Renal pelvis (tissue), 1 donor: ENCODE measurements at regions not wholly inside any gene's neighbourhood (a gene's known extent, or its start where the extent isn't known, plus 50 kb on each side); places are given as distances from the start of the nearest gene placed in this dataset.
A peak's percentile ranks its signal among the peaks of the same experiment; 100 is the strongest.
"Not testable (repeated sequence)": the region's sequence is repeated elsewhere in the genome, so short reads cannot be mapped to it uniquely, and the experiment has no call there.

ENCODE experiments used
- DNase-seq: peaks from one replicate; pipeline ENCODE4 v3.0.0-alpha.2; 2013

GRCh38 chr4:71209161-71209560 lies 129.7 kb upstream of the SLC4A4 start:
- DNase-seq, result no peak

DNA sequence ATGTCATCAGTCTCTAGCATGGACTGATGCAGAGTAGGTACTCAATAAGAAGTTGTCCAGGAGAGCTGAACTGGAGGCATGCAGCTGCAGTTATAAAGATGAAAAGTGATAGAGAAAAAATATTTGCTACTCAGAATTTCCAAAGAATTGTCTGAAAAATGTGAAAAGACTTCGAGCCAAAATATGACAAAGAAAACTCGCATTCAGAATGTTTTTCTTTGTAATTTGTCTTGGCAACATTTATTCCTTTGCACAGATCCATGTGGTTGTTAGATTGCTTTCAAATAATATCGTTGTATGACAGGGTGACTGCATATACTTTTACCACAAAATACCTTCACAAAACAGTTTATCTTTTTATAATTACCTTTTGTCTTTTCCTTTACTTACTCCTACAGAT lies 128.0 kb upstream of the SLC4A4 start:
- DNase-seq, result no peak

DNA sequence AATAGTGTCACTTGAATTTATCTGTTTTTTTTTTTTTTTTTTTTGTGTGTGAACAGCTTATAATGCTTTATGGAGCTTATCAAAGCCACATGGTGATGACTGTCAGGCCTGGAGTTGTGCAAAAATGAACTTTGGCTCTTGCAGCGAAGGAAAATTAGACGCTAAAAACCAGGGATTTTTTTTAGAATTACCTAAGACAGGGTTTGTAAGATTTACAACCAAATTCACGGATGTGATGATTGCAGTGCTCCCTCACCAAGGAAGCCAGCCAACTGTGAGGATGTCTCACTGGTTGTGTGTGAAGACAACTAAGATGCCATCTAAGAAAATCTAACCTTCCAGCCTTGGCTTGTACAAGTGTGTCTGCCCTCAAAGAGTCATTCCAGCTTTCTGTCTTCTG lies 127.1 kb upstream of the SLC4A4 start:
- DNase-seq, result no peak

DNA sequence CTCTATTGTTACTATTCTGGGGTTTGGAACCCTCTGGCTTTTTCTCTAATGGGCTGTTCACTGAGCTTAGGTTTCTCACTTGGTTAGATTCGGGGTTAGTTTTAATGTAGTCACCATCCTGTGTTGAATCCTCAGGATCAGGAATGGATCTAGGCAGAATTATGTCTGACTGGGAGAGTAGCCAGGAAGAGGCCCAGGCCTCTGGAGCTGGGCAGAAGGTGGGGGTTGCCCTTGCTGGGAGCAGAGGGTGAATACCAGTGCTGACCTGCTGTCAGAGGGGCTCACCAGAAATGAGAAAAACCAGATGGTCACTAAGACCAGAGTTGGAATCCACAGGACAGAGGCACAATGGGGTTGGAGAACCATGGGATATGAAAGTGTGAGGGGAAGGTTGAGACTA lies 126.6 kb upstream of the SLC4A4 start:
- DNase-seq, result no peak

DNA sequence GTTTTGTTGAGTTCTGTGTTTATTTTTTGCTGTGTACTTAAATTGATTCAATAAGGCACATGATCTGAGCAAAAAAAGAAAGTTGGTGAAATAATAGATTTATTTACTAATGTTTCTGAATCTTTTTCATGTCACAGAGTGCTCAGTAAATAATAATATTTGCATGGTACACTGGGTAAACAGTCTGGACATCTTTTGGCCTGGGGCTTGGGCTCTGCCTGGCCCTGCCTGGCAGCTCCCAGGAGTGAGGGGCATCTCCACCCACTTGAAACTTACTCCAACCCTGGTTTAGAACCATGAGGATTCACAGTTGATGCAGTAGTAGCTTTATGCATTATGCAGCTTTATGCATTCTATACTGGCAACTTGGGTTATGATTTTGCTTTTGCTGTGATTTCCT lies 124.2 kb upstream of the SLC4A4 start:
- no peak for DNase-seq

DNA sequence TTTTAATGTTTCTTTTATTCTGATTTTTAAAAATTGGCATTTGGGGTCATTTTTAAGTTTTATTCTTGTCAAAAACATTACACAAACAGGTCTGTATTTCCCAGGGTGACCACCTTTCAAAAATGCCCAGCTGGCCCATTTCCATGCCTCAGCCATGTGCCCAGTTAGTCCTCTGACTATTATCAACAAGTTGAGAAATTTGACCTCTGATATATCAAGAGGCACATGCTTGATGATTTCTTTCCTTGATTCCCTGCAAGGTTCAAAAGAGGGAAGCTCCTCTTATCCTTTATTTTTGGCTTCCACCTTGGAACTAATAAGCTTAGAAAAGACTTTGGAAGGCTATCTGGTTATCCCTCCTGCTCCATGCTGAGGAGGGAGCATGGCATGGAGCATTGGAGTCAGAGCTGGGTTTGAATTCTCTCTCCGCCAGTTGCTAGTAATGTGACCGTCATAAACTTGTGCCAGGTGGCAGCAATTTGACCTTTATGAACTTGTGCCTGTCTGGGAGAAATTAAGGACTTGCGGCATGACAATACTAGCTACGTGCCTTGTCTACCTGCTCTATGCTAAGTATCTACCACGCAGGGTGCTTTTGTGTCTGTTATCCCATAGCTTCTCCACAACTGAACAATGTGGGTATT lies 122.4 kb upstream of the SLC4A4 start:
- DNase-seq, result no peak

GRCh38 chr4:71217688-71218087 lies 121.1 kb upstream of the SLC4A4 start:
- DNase-seq, result no peak

GRCh38 chr4:71220848-71221247 lies 118.0 kb upstream of the SLC4A4 start:
- not testable (repeated sequence) for DNase-seq

DNA sequence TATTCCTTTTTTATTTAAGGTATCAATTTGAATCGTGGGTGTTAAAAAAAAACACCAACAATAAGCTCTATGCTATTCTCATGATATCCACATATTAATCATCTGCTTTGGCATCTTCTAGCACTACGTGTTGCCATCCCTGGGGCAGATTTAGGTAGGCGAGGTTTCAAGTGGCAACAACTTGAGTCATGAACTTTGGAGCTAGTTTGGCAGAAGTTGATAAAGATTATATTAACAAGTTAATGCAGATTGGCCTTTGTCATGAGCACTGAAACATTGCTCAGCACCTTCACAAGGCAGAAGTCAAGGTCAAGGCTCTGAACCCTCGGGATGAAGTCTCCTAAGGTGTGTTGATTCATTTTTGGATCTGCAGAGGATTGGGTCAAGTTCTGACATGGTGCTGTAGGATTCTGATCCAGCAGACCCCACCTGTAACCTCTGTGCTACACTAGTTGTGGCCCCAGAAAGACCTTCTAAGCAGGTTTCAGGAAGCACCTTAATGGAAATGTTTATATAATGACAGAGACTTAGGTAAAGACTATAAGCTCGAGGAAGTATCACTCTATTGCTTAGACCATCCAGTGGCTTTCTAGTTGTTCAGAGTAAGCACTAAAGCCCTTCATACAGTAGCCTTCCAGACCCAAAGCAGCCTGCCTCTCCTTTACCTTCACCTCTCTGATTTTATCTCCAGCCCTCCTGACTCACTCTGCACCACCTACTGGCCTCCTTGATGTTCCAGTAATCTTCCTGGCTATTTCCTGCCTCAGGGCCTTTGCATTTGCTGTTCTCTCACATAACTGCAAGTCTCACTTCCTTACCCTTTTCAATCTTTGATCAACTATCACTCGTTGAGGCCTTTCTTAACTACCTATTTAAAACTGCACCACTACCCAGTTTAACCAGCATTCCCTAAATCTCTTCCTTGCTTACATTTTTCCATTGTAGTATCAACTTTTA lies 117.0 kb upstream of the SLC4A4 start:
- no peak for DNase-seq

- no peak for DNase-seq
Measured at GRCh38 chr4:71222661-71223060, 116.2 kb upstream of the SLC4A4 start.

DNA sequence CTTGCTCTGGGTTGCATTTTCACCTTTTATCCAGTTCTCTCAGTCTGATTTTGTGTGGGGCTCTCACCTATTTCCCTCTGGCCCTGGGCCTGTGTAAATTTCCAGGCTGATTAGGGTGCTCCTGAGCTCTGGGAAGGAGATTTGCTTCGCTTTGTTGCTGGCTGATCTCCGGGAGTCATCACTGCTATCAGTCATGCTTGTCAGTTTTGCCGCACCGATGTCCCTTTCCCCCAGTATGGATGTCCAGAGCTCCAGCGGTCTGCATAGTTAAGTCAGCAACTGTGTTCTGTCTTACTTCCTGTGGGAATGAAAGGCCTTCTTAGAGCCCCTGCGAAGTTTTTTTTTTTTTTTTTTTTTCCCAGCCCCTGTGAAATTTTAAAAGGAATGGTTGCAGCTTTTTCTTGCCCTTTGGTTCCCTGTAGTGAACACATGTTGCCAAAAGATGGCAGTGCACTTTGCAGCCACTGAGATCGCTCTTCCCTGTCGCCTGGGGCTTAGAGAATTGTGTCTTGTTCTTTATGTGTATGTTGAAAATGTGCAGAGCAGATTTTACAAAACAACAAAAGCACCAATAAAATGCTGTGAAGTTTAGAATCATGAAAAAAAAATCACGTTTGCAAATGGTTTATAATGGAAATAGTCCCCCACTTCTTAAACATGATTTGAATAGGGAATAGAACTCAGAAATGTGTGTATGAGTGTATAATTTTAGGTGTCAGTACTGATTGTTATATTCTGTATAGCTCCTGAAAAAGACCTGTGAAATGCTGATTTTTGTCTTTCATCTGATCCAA lies 109.1 kb upstream of the SLC4A4 start:
- DNase-seq, result peak; percentile 37

DNA sequence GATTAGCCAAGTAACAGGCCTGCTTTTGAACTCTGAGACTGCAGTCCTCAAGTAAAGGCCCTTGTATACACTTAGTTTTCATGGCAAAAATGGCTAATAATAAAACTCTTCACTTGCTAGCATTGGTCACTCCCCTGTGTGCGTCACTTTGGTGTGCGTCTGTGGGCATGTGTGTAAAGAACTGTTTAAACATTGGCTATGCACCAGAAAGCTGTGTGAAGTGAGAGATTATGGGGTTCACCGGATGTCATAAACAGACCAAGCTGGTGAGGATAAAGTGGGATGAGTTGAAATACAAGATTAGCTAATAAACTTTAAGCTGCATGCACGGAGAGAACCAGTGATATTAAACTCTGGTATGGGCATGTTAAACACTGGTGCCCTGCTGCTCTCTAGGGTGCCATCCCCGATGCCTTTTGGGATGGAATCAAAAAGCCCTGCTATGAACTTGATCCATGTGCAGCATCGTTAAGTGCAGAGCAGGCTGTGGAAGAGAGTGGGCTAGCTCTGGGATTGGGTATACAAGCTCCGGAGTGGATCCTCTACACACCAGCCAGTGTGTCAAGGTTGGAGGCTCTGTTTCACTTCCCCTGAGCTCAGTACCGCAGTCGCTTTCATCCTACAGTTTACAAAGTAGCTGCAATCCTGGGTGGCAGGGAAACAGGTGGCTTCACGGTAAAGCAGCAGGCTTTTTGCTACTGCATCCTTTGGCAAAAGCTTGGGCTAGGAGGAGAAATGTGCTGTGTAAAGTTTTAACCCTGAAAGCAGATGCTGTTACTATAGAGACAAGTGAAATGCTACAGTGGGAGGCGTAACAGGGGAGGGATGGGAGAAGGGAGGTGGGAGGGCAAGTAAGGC lies 108.3 kb upstream of the SLC4A4 start:
- no peak for DNase-seq

- peak; percentile 42 for DNase-seq
Measured at GRCh38 chr4:71231129-71232055, 107.4 kb upstream of the SLC4A4 start.

DNA sequence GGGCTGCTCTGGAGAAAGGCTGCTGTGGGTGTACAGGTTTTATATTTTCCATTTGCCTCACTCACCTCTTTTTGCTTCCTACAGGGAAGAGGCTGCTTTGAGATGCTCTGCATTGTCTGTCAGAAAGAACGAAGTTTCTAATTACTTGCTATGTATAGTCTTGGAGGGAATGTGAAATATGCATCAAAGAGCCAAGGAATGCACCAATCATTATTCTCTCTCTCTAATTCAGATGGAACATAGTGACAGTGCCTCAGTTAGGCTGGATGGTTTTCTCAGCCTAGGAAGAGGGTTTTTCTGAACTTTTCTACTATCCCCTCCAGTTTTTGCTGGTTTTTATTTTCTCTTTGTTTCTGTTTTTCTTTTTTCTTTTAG lies 106.8 kb upstream of the SLC4A4 start:
- DNase-seq, result no peak

DNA sequence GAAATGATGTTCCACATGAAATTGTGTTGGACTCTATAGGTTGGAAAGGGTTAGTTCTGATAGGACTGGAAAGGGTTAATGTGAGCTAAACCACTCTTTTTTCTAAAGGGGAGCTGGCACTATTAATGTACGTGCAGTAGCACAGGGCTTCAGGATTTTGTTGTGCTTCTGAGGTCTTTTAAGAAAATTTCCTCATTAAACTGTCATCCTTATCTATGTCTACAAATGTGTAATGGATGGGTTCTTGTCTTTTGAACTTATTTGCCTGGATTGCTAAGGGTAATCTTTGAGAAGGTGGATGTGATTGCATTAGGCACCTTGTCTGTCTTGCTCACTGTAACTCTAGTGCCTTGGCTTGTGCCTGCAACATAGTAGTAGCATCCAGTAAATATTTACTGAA lies 106.0 kb upstream of the SLC4A4 start:
- no peak for DNase-seq

DNA sequence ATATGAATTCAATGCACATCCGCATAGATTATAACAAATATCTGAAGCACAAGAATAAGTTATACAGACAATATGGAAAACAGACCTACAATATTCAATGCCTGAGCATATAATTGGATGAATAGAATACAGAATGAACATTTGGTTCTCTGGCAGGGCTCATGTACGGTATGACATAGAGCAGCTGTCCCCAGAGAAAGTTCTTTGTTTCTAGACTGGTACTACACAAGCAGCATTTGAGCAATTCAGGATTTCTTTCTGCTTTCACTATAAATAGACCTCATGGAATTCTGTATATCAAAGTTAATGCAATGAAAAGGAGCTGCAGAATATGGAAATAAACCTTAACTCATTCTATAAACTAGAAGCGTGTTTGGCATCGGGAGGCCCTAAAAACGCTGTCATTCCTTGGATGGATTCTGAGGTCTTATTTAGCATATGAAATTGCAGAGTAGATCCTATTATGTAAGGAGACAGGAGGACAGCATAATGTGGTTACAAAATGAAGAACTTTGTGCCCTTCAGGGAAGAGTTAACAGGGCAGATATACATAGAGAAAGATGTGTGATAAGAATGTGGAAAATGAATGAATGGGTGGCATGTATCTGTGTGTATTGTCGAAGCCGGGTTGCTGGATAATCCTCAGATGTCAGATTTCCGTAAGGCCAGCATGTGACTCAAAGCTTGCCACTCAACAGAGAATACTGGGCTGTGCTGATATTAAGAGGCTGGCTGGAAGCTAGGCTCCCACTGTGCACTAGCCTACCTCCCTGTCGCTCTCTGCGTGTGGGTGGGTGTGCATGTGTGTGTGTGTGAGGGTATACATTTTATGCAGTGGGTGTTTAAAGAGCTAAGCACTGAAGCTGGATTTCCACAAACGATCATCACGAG lies 103.3 kb upstream of the SLC4A4 start:
- no peak for DNase-seq

- DNase-seq, result no peak
Measured at GRCh38 chr4:71236226-71236625, 102.6 kb upstream of the SLC4A4 start.

DNA sequence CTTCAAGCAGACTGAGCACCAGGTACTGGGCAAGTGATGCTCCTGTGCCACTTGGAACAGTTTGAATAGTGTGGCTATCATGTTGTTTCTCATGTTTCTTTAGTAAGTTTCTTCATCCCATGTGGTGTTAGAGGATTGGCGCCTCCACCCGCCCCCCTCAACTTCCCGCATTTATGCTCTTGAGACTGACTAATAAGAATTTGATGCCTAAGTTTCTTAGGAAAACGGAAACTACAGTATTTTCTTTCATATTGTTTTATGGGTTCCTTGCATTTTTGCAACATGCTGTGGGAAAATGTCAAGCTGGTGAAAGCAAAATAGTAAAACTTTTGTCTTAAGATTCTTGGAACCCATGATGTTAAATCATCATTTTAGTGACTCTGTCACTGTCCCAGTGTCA lies 101.2 kb upstream of the SLC4A4 start:
- DNase-seq, result no peak

DNA sequence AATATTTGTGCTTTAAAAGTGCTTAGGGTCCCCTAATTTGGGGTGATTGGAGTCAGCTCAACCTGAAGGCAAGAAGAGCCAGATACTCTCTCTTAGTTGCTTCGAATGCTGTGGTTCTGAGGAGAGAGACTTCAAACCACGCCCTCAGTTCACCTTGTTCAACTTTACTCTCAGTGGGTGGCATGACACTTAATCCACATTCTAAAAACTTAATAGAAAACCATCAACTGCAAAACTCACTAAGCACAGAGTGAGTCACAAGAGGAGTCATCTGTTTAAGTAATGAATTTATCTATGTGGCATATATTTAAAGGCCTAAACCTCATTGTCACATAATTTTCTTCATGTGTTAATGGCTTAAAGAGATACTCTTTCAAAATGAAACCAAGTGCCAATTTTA lies 99.5 kb upstream of the SLC4A4 start:
- no peak for DNase-seq
